Hematopoietic multipotent progenitor cell treated with erythropoietin and hydrocortisone succinate and interleukin-3 and kit ligand, for 6 days (in vitro differentiated cells): ENCODE measurements at regions not wholly inside any gene's neighbourhood (a gene's known extent, or its start where the extent isn't known, plus 50 kb on each side); places are given as distances from the start of the nearest gene placed in this dataset.
A peak's percentile ranks its signal among the peaks of the same experiment; 100 is the strongest.

Experiments
- DNase-seq: peaks from one replicate; pipeline ENCODE4 v3.0.0-alpha.2; 2015

DNA sequence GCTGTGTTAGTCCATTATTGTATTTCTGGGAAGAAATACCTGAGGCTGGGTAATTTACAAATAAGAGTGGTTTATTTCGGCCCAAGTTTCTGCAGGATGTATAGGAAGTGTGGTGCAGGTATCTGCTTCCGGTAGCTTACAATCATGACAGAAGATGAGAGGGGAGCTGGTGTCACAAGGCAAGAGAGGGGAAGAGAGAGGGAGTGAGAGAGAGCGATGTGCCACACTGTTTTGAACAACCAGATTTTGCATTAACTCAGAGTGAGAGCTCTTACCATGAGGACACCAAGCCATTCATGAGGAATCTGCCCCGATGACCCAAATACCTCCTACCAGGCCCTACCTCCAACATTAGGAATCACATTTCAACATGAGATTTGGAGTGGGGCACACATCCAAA lies 627.6 kb upstream of the FRG1 start:
- no peak for DNase-seq

DNA sequence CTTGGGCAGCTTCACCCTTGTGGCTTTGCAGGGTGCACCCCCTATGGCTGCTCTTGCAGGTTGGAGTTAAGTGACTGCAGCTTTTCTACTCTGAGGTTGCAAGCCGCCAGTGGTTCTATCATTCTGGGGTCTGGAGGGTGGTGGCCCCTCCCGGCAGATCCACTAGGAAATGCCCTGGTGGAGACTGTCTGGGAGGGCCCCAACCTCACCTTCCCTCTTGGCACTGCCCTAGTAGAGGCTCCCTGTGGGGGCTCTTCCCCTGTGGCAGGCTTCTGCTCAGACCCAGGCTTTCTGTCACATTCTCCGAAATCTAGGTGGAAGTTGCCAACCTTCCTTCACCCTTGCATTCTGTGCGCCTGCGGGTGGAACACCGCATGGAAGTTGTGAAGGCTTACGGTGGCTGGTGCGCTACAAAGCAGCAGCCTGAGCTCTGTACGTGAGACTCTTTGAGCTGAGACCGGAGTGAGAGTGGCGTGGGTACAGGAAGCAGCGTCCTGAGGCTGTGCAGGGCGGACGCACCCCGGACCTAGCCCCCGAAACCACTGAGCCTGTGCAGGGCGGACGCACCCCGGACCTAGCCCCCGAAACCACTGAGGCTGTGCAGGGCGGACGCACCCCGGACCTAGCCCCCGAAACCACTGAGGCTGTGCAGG lies 626.7 kb upstream of the FRG1 start:
- no peak for DNase-seq

DNA sequence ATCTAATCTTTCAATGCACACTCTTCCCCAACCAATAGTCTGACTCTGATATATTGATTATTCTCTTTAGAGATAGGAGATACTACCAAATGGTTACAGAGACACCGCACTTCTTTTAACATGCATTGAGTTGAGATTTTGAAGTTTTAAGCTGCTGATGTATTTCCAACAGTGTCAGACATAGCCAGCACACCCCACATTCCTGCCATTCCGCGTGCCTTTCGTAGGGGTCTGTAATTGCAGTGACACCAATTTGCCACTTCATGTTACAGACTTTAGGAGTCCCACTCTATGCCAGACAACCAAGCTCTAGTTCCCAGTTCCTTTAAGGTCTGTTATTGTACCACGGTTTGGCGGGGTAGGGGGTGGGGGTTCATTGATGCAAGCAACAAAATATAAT lies 618.2 kb upstream of the FRG1 start:
- DNase-seq: no peak

GRCh38 chr4:189341881-189342280 lies 598.8 kb upstream of the FRG1 start:
- no peak for DNase-seq

DNA sequence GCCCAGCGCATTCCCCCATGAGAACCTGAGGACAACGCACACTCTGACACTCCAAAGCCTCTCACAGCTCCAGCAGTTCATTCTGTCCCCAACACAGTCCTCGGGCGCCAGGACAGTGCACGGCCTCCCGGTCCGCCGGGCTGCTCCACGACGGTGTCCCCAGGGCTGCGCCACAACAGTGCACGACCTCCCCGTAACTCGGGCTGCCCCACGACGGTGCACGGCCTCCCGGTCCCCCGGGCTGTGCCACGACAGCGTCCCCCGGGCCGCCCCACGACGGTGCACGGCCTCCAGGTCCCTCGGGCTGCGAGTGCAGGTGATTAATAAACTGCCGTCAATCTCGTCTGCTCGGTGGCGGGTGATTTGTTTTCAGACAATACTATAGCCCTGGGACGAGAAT lies 585.1 kb upstream of the FRG1 start:
- no peak for DNase-seq

- DNase-seq: no peak
These were observed 578.3 kb upstream of the FRG1 start for GRCh38 chr4:189362364-189362763.

DNA sequence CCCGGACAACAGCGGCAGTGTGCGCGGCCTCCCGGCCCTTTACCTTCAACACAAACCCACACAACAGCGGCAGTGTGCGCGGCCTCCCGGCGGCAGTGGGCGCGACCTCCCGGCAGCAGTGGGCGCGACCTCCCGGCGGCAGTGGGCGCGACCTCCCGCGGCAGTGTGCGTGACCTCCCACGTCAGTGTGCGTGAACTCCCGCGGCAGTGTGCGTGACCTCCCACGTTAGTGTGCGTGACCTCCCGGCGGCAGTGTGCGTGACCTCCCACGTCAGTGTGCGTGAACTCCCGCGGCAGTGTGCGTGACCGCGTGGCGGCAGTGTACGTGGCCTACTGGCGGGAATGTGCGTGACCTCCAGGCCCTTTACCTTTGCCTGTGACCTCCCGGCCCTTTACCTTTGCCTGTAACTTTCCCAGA lies 576.6 kb upstream of the FRG1 start:
- DNase-seq: no peak

DNA sequence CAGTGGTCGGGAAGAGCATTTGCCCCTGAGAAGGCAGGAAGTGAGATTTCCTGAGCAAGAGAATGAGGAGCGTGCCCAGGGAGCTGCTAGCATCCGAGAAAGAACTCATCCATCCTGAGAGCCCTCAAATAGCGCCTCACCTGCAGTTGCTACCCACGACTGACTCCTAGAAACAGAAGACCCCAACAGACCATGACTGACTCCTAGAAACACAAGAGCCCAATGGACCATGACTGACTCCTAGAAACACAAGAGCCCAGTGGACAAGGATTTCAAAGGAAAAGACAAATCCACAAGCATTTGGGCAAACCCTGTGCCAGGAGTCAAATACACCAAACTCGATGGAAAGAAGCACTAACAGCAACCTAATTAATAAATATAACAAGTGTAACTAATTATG lies 575.2 kb upstream of the FRG1 start:
- DNase-seq: no peak

GRCh38 chr4:189367832-189368231 lies 572.8 kb upstream of the FRG1 start:
- DNase-seq: no peak

DNA sequence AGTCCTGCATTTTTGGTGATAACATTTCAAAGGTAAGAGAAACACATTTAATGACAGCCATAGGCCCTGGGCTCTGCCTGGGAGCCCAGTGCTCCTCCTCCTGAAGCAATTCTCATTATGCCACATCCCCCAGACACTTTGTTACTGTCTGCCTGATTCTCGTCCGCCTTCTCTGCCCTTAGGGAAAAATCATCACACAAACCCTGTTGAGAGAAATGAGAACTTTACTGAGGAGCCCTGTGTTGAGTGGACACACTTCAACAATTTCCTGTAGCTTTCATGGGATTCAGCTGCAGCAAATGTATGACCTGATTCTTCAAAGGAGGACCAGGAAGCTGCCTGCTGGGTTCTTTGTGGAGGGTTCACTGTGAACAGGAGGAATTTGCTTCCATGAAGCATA lies 566.5 kb upstream of the FRG1 start:
- DNase-seq: no peak

DNA sequence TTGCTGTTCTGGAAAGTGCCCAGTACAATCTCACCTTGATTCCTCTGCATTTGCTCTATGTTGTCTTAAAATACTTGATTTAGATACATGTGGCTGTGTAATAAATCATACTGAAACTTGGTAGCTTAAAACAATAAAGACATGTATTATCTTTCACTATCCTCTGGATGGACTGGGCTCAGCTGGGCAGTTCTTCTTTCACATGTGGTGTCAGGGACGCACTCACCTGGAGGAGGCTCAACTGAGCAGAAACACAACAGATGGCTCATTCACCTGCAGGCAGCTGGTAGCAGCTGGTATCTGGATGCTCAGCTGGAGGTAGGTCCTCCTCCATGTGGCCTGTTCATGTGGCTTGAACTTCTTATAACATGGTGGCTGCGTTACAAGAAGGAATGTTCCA lies 563.8 kb upstream of the FRG1 start:
- no peak for DNase-seq

DNA sequence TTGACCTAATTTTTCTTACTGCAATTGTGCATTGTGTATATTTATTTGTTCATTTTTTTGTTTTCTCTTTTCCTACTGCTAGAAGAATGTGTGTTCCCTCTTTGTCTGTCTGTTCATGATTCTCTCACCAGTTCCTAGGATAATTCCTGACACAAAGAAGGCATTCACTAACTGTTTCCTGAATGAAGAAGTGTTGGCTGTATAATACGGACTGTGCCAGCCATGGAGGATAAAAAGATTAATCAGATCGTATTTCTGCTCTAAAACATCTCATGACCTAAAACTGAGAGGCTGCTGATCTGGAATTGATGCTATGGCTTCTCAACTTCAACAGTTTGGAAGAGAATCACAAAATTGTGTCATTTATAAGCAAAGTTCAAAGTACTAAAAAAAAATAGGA lies 563.1 kb upstream of the FRG1 start:
- DNase-seq: no peak

DNA sequence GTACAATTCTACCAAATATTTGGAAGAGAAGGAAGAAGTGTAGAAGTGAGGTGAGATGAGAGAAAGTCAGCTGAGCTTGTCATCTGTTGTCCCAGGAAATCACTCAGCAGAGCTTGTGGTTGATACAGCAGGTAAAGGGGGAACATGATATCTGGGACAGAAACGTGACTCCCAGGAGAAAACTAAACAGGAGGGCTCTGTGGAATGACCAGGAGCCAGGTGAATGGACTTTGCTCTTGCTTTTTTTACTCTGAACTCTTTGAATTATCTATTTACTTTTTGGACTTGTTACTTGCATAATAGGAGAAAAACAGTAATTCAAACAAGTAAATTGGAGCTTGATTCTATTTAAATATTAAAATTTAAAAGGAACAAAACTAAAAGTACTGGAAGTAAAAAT lies 555.6 kb upstream of the FRG1 start:
- no peak for DNase-seq

DNA sequence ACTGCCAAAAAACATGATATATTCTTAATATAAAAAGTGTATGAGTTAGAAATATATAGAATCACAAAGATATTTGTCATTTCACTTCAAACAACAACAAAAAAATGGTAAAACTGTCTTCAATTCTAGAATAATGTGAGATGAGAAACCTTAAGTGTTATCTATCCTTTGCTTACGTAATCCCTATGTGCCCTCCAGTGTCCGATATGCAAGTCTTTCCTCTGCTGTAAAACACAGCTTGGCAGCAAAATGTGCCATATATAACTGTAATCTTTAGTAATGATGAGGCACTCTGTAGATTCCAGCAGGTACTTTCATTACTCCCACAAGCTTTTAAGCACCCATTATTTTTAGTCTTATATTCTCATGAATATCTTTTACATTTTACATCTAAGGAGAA lies 555.1 kb upstream of the FRG1 start:
- DNase-seq: no peak

DNA sequence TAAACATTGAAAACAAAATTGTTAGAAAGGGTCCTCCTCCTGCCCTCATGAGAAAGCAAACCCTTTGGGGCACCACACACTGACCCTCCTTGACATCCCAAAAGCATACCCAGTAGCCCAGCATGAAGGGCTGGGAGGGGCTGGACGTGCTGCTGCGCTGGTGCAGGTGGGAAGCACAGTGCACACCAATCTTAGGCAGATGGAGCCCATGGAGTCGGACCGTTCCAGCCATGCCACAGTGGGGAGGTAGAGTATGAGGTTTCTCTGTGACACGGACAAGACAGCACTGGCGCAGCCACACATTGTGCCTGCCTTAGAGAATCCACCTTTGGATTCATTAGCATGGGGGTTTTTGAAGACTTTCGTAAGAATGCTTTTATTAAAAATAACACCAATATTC lies 544.2 kb upstream of the FRG1 start:
- DNase-seq: no peak

DNA sequence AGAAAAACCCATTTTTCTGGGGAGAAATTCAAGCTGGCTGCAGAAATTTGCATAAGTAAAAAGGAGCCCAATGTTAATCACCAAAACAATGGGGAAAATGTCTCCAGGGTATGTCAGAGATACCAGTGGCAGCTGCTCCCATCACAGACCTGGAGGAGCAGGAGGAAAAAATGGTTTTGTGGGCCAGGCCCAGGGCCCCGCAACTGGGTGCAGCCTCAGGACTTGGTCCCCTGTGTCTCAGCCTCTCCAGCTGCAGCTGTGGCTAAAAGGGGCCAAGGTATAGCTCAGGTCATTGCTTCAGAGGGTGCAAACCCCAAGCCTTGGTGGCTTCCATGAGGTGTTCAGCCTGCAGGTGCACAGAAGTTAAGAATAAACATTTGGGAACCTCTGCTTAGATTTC lies 536.4 kb upstream of the FRG1 start:
- DNase-seq: no peak

- no peak for DNase-seq
These were observed 531.5 kb upstream of the FRG1 start for GRCh38 chr4:189409158-189409557.

GRCh38 chr4:189414021-189414420 lies 526.7 kb upstream of the FRG1 start:
- no peak for DNase-seq

DNA sequence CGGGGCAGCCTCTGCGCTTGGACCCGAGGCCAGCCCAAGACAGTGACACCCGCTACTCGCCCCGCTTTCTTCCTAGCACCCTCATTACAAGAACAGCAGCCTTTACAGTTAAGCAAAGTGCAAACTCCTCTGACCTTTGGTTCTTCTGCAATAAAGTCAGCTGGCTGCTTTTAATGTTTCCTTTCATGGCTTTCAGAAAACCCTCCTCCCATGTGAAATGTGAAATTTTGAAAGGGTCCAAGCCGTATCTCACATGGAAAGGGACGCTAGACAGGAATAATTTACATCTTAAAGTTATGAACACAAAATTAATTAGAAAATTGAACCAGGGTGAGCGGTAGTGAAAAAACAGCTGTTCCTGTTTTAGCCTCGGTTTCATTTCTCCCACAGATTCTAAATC lies 520.1 kb upstream of the FRG1 start:
- DNase-seq: no peak

- peak; percentile 6 for DNase-seq
These were observed 504.5 kb upstream of the FRG1 start for GRCh38 chr4:189436207-189436606.

- DNase-seq: no peak
These were observed 500.0 kb upstream of the FRG1 start for GRCh38 chr4:189440716-189441115.

DNA sequence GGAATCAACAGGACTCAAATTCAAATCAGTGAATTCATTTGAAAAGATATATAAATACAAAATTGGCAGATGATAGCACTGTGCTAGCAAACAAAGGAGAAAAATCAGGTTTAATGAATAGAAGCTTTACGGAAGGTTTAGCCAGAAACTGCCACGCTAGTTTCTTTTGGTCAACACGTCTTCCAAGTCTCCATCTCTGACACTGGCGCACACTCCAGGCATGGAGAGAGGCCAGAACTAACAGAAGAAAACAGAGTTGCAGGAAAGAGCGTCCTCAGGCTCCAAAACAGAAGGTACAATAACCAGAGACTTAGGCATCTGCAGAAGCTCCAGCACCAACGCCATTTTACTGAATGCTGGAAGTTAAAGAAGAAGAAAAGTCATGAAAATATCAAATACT lies 497.3 kb upstream of the FRG1 start:
- no peak for DNase-seq

GRCh38 chr4:189445613-189446012 lies 495.1 kb upstream of the FRG1 start:
- no peak for DNase-seq

DNA sequence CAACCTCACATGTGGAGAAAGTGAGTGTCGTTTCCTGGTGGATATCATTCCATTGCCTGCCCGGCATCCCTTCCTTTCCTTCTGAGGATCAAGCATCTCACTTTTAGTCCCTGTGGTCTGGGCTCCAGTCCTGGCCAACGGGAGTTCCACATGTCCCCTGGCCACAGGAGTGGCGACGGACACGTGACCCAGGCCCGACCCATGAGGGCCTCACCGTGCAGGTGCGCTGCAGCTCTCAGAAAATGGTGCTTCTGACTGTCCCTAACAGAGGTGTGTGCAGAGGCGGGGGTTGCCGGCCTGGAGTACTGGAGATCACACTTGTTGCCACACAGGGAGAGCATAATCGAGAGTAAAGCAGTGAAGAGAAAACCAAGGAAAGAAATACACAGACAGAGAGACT lies 476.9 kb upstream of the FRG1 start:
- no peak for DNase-seq

DNA sequence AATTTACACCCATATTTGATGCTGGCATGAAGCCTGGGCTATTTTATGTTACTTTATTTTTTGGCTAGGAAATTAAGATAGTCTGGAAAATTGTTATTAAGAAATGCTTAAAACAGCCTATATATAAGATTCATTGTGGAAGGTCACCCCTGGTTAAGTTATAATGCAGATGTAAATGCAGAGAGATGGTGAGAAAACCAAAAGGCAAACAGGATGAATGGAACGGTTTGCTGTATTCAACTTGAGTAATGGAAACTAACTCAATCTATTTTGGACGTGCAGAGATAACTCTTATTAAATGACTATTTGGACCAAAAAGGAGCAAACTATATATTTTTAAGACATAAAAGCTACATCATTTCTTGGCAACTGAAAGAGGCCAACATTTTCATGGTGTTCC lies 446.3 kb upstream of the FRG1 start:
- no peak for DNase-seq

DNA sequence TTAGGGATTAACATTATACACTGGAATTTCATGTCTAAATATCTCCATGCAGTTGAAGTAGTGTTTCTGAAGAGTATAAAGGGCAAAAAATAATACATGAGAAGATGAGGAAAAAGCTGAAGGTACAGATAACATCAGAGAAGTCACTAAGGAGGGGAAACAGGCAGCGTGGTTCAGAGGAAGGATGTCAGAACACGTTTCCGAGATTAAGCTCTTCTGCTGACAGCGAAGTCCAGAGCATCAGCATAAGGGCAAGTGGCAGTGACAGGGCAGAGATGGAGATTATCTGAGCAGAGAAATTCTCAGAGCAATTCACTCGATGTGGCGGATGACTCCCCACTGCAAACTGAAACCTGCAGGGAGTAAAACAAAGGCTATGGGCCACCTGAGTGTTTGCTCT lies 443.2 kb upstream of the FRG1 start:
- no peak for DNase-seq
